CD14-positive monocyte (primary cell): ENCODE measurements at regions not wholly inside any gene's neighbourhood (a gene's known extent, or its start where the extent isn't known, plus 50 kb on each side); places are given as distances from the start of the nearest gene placed in this dataset.

Source experiments
- DNase-seq, 3 donors: peaks; one replicate each; pipeline ENCODE4 v3.0.0-alpha.2; 2011 to 2022
- H2AFZ ChIP-seq: 2 replicates; pipeline ENCODE4 v1.6.0; 2012; ENCODE audit warnings: mild to moderate bottlenecking, low read depth, low read length, inconsistent platforms; ENCODE audit not compliant: insufficient read depth, poor library complexity, severe bottlenecking
- H3K27ac ChIP-seq, 2 donors: 1 replicate in 1 of 2; 2 replicates in 1 of 2; pipeline ENCODE4 v1.5.1; 2012 to 2013; ENCODE audit warnings: low read length in 2 of 2, control low read depth in 1 of 2, inconsistent platforms in 1 of 2, low read depth in 1 of 2, mild to moderate bottlenecking in 1 of 2
- H3K27me3 ChIP-seq, 2 donors: one replicate each; pipeline versions ENCODE4 v1.6.0 to v1.6.1; 2011 to 2013; ENCODE audit warnings: low read length in 2 of 2; ENCODE audit not compliant: control insufficient read depth in 2 of 2, insufficient read depth in 2 of 2
- H3K36me3 ChIP-seq, 2 donors: replicated peaks in 1 of 2; 1 replicate in 1 of 2; 2 replicates in 1 of 2; pipeline versions ENCODE4 v1.5.1 to v1.6.1; 2012 to 2013; ENCODE audit warnings: low read length in 2 of 2, control low read depth in 1 of 2, inconsistent platforms in 1 of 2, mild to moderate bottlenecking in 1 of 2; ENCODE audit not compliant: insufficient read depth in 2 of 2, control insufficient read depth in 1 of 2
- H3K4me1 ChIP-seq, 2 donors: 1 replicate in 1 of 2; 2 replicates in 1 of 2; pipeline versions ENCODE4 v1.5.1 to v1.6.1; 2012 to 2013; ENCODE audit warnings: low read length in 2 of 2, control low read depth in 1 of 2, inconsistent platforms in 1 of 2, mild to moderate bottlenecking in 1 of 2, moderate library complexity in 1 of 2; ENCODE audit not compliant: insufficient read depth in 2 of 2, control insufficient read depth in 1 of 2
- H3K4me2 ChIP-seq: replicated peaks from 2 replicates; pipeline ENCODE3; 2012; ENCODE audit warnings: low read length, moderate library complexity, mild to moderate bottlenecking; ENCODE audit not compliant: poor library complexity, severe bottlenecking; ENCODE audit errors: extremely low read depth
- H3K4me3 ChIP-seq, 3 experiments: fragments of 200-600 bp in 1 of 3; sonication (generic) in 1 of 3; replicated peaks in 1 of 3; 1 replicate in 2 of 3; 2 replicates in 1 of 3; pipeline ENCODE4 v1.5.1; 2011 to 2013; ENCODE audit warnings: low read length in 3 of 3, mild to moderate bottlenecking in 3 of 3, control low read depth in 2 of 3, low read depth in 2 of 3, inconsistent platforms in 1 of 3, moderate library complexity in 1 of 3
- H3K79me2 ChIP-seq: 2 replicates; pipeline ENCODE4 v1.6.0; 2012; ENCODE audit warnings: mild to moderate bottlenecking, control low read depth, inconsistent platforms, low read length, moderate library complexity; ENCODE audit not compliant: insufficient read depth
- H3K9ac ChIP-seq: 2 replicates; pipeline ENCODE4 v1.6.0; 2017; ENCODE audit warnings: low read length, mild to moderate bottlenecking; ENCODE audit not compliant: insufficient read depth, poor library complexity, severe bottlenecking
- H3K9me3 ChIP-seq, 2 donors: replicated peaks in 1 of 2; 1 replicate in 1 of 2; 2 replicates in 1 of 2; pipeline versions ENCODE4 v1.5.1 to v1.6.1; 2012 to 2013; ENCODE audit warnings: low read length in 2 of 2, control low read depth in 1 of 2; ENCODE audit not compliant: control insufficient read depth in 1 of 2, insufficient read depth in 1 of 2
- H4K20me1 ChIP-seq: 2 replicates; pipeline ENCODE4 v1.6.0; 2012; ENCODE audit warnings: mild to moderate bottlenecking, low read length, control low read depth, moderate library complexity; ENCODE audit not compliant: insufficient read depth
- H3K27ac Mint-ChIP-seq, 7 donors: one replicate each; pipeline ENCODE4 v1.8.0; 2020; ENCODE audit warnings: mild to moderate bottlenecking in 7 of 7, mixed read lengths in 7 of 7, moderate library complexity in 6 of 7, inconsistent platforms in 2 of 7
- H3K27me3 Mint-ChIP-seq, 3 donors: one replicate each; pipeline ENCODE4 v1.8.0; 2021 to 2022; ENCODE audit warnings: low read depth in 3 of 3, mild to moderate bottlenecking in 3 of 3, mixed read lengths in 3 of 3, moderate library complexity in 3 of 3, inconsistent platforms in 1 of 3
- H3K36me3 Mint-ChIP-seq, 2 donors: one replicate each; pipeline ENCODE4 v1.8.0; 2020; ENCODE audit warnings: mixed read lengths in 2 of 2, inconsistent platforms in 1 of 2, mild to moderate bottlenecking in 1 of 2
- H3K4me1 Mint-ChIP-seq: one replicate; pipeline ENCODE4 v1.8.0; 2020; ENCODE audit warnings: mild to moderate bottlenecking, mixed read lengths
- H3K4me3 Mint-ChIP-seq, 2 donors: one replicate each; pipeline ENCODE4 v1.8.0; 2020; ENCODE audit warnings: mild to moderate bottlenecking in 2 of 2, mixed read lengths in 2 of 2, moderate library complexity in 1 of 2
- H3K9me3 Mint-ChIP-seq, 7 donors: one replicate each; pipeline ENCODE4 v1.8.0; 2020 to 2022; ENCODE audit warnings: mixed read lengths in 7 of 7, mild to moderate bottlenecking in 6 of 7, moderate library complexity in 6 of 7, inconsistent platforms in 2 of 7
- CTCF ChIP-seq: fragments of 200-600 bp; IDR thresholded peaks from one replicate; pipeline ENCODE4 v1.8.0; 2022; ENCODE audit warnings: antibody characterized with exemption, mild to moderate bottlenecking
- WGBS: methylation state at CpG from one replicate; pipeline ENCODE4 v1.1.5; 2013; ENCODE audit warnings: missing lambda C conversion rate; ENCODE audit not compliant: insufficient coverage; 5-methylcytosine and 5-hydroxymethylcytosine counted together
- intact Hi-C, 2 donors: fragments of 100-400 bp; cut with micrococcal nuclease; formaldehyde crosslinking; loops; one replicate each; pipeline versions ENCODE4 v1.15.0 to v1.15.1; 2023

DNA sequence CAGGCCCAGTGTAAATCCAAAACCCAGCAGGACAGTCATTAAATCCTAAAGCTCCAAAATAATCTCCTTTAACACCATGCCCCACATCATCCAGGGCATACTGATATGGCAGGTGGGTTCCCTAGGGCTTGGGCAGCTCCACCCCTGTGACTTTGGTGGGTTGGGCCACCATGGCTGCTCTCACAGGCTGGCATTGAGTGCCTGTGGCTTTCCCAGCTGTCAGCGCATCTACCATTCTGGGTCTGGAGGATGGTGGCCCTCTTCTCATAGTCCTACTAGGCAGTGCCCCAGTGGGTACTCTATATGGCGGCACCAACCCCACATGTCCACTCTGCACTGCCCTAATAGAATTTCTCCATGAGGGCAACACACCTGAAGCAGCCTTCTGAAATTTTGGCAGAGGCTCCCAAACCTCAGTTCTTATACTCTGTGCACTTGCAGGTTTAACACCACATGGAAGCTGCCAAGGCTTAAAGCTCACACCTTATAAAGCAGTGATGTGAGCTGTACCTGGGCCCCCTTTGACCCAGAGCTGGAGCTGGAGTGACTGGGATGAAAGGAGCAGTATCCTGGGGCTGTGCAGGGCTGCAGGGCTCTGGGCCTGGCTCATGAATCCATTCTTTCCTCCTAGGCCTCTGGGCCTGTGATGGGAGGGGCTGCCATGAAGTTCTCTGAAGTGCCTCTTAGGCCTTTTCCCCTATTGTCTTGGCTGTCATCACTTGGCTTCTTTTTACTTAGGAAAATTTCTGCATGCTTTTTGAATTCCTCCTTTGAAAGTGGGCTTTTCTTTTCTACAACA, 765.5 kb upstream of the EPHA7 start:
- peaks cover 0 to 6% of the 10 kb centered on the region in 2 donors for H3K9me3 ChIP-seq
- H3K27me3 Mint-ChIP-seq = peaks cover 0 to 3% (median 0%) of the 10 kb centered on the region in 3 donors
- intact Hi-C loops = no loop called here
- H3K4me1 ChIP-seq = no peaks in the 10 kb centered on the region
- no peak overlapping the region for H3K27ac Mint-ChIP-seq
- no peak overlapping the region for H3K9ac ChIP-seq
- no peak for TF ChIP-seq CTCF
- H3K4me2 ChIP-seq = no peak overlapping the region
- 92% methylated on average over 2 of the region's 2 CpGs for WGBS
- H3K4me3 ChIP-seq = no peak overlapping the region
- no peak overlapping the region for H3K4me3 Mint-ChIP-seq
- no peaks in the 10 kb centered on the region for H3K27me3 ChIP-seq
- H3K36me3 ChIP-seq = no peaks in the 10 kb centered on the region
- no peak overlapping the region for H3K27ac ChIP-seq
- no peaks in the 10 kb centered on the region for H3K4me1 Mint-ChIP-seq
- no peak overlapping the region for H2AFZ ChIP-seq
- peaks cover 0 to 12% (median 2%) of the 10 kb centered on the region in 7 donors for H3K9me3 Mint-ChIP-seq
- no peaks in the 10 kb centered on the region for H4K20me1 ChIP-seq
- DNase-seq = no peak
- H3K79me2 ChIP-seq = no peaks in the 10 kb centered on the region
- H3K36me3 Mint-ChIP-seq = no peaks in the 10 kb centered on the region

DNA sequence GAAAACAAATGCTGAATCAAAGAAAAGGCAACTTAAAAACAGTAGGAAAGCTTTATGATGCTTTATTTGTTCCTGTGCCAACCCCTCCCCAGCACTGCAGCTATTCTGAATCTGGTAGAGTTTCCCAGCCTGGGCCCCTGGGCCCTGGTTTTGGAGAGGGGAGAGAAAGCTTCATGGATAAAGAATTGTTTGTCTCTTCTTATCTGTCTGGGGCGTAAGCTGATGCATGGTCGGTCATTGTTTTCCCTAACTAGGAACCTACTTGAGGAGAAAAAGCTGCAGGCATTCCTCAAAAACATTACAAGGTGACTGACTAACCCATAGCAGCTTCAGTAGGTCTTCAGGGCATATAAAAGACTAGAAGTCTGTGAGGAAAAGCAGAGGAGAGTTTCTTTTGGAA, 758.1 kb upstream of the EPHA7 start:
- H3K4me3 ChIP-seq = no peak overlapping the region
- H3K4me1 ChIP-seq = no peaks in the 10 kb centered on the region
- H3K36me3 Mint-ChIP-seq = no peaks in the 10 kb centered on the region
- H3K27me3 Mint-ChIP-seq = no peaks in the 10 kb centered on the region
- no peaks in the 10 kb centered on the region for H3K79me2 ChIP-seq
- H3K4me2 ChIP-seq = no peak overlapping the region
- DNase-seq = no peak
- H3K36me3 ChIP-seq = no peaks in the 10 kb centered on the region
- WGBS = no CpG with 5 or more reads among the region's 2 CpGs
- H3K27ac Mint-ChIP-seq = no peak overlapping the region
- TF ChIP-seq CTCF = no peak
- H3K27ac ChIP-seq = no peak overlapping the region
- H3K9ac ChIP-seq = no peak overlapping the region
- H3K4me3 Mint-ChIP-seq = no peak overlapping the region
- H2AFZ ChIP-seq = no peak overlapping the region
- H3K9me3 Mint-ChIP-seq = peaks cover 0 to 4% (median 0%) of the 10 kb centered on the region in 7 donors
- H3K9me3 ChIP-seq = no peaks in the 10 kb centered on the region
- intact Hi-C loops = no loop called here
- no peaks in the 10 kb centered on the region for H3K27me3 ChIP-seq
- no peaks in the 10 kb centered on the region for H3K4me1 Mint-ChIP-seq
- no peaks in the 10 kb centered on the region for H4K20me1 ChIP-seq
